Neural progenitor cell (in vitro differentiated cells): ENCODE measurements at regions not wholly inside any gene's neighbourhood (a gene's known extent, or its start where the extent isn't known, plus 50 kb on each side); places are given as distances from the start of the nearest gene placed in this dataset.
A peak's percentile ranks its signal among the peaks of the same experiment; 100 is the strongest.

Experiments used
- EZH2 ChIP-seq: fragments of 200-600 bp; sonication (generic); IDR thresholded peaks from 2 replicates; pipeline ENCODE4 v1.6.1; 2017; ENCODE audit warnings: antibody characterized with exemption, mild to moderate bottlenecking, moderate library complexity
- TF ChIP-seq, protein P1 (sequence below): fragments of 200-600 bp; sonication (generic); IDR thresholded peaks from 2 replicates; pipeline ENCODE4 v1.5.1; 2017; ENCODE audit warnings: antibody characterized with exemption, mild to moderate bottlenecking

DNA sequence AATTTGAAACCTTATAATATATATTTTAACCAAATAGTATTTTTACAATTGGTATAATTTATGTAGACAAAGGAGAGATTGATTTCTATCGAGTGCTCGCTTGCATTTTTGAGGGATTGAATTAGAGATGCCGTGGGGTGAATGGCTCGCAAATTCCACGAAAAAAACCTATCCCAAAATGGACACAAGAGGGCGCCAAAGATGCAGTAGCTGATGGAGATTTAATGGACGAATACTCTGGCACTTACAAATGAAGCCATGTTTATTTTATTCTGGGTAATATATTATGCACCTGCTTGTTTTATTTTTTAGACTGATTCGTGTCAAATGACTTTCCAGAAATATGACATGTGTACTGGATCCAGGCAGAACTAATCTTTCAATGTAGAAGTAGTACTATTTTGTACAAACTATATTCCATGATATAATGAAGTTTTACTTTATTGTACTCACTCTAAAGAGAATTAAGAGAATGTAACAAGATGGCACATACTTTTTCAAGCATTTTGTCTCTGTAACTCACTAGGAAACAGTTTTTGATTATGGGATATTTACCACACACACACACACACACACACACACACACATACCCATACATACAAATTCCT, 505.4 kb downstream of the PLCL1 start:
- TF ChIP-seq, protein P1, sequence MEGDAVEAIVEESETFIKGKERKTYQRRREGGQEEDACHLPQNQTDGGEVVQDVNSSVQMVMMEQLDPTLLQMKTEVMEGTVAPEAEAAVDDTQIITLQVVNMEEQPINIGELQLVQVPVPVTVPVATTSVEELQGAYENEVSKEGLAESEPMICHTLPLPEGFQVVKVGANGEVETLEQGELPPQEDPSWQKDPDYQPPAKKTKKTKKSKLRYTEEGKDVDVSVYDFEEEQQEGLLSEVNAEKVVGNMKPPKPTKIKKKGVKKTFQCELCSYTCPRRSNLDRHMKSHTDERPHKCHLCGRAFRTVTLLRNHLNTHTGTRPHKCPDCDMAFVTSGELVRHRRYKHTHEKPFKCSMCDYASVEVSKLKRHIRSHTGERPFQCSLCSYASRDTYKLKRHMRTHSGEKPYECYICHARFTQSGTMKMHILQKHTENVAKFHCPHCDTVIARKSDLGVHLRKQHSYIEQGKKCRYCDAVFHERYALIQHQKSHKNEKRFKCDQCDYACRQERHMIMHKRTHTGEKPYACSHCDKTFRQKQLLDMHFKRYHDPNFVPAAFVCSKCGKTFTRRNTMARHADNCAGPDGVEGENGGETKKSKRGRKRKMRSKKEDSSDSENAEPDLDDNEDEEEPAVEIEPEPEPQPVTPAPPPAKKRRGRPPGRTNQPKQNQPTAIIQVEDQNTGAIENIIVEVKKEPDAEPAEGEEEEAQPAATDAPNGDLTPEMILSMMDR: peak; percentile 86
- TF ChIP-seq EZH2: no peak
